ENCODE measurements at regions not wholly inside any gene's neighbourhood (a gene's known extent, or its start where the extent isn't known, plus 50 kb on each side); places are given as distances from the start of the nearest gene placed in this dataset.

DNA sequence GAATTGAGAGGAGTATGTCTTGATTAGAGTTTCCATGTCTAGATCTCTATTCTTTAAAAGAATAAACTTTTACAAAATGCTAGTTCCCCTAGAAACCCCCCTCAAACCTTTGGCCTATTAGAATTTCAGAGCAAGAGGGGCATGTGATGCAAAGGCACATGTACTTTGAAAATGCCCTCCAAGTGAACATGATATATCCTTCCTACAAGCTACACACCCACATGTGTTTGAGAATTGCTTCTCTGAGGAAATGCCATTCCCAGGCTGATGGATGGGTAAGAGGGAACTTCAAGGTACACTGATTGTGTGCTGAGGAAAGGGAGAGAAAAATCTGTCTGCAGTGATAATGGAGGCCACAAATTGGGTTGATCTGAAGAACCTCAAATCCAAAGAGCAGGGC lies 59.5 kb upstream of the PSMA1 start:
- no peak for TF ChIP-seq BACH1 (IDR thresholded peaks at IDR 0.05; ENCODE audit: borderline replicate concordance)
- TF ChIP-seq, protein P1, sequence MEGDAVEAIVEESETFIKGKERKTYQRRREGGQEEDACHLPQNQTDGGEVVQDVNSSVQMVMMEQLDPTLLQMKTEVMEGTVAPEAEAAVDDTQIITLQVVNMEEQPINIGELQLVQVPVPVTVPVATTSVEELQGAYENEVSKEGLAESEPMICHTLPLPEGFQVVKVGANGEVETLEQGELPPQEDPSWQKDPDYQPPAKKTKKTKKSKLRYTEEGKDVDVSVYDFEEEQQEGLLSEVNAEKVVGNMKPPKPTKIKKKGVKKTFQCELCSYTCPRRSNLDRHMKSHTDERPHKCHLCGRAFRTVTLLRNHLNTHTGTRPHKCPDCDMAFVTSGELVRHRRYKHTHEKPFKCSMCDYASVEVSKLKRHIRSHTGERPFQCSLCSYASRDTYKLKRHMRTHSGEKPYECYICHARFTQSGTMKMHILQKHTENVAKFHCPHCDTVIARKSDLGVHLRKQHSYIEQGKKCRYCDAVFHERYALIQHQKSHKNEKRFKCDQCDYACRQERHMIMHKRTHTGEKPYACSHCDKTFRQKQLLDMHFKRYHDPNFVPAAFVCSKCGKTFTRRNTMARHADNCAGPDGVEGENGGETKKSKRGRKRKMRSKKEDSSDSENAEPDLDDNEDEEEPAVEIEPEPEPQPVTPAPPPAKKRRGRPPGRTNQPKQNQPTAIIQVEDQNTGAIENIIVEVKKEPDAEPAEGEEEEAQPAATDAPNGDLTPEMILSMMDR (IDR thresholded peaks at IDR 0.05 in 2 of 3, conservative IDR thresholded peaks at IDR 0.05 in 1 of 3; ENCODE audit: control insufficient read depth in 2 of 3, extremely low read depth in 1 of 3, insufficient read depth in 1 of 3, low read depth in 3 of 3, low read length in 3 of 3): no peak
- TF ChIP-seq CBFB (IDR thresholded peaks at IDR 0.05; ENCODE audit: low read depth): no peak
- TF ChIP-seq, protein P2, sequence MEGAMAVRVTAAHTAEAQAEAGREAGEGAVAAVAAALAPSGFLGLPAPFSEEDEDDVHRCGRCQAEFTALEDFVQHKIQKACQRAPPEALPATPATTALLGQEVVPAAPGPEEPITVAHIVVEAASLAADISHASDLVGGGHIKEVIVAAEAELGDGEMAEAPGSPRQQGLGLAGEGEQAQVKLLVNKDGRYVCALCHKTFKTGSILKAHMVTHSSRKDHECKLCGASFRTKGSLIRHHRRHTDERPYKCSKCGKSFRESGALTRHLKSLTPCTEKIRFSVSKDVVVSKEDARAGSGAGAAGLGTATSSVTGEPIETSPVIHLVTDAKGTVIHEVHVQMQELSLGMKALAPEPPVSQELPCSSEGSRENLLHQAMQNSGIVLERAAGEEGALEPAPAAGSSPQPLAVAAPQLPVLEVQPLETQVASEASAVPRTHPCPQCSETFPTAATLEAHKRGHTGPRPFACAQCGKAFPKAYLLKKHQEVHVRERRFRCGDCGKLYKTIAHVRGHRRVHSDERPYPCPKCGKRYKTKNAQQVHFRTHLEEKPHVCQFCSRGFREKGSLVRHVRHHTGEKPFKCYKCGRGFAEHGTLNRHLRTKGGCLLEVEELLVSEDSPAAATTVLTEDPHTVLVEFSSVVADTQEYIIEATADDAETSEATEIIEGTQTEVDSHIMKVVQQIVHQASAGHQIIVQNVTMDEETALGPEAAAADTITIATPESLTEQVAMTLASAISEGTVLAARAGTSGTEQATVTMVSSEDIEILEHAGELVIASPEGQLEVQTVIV (IDR thresholded peaks at IDR 0.05; ENCODE audit: borderline replicate concordance, partially characterized antibody): no peak
- no peak for TF ChIP-seq SPI1 (IDR thresholded peaks at IDR 0.05; ENCODE audit: borderline replicate concordance, insufficient read depth, low read depth, low read length)
- TF ChIP-seq, protein P3, sequence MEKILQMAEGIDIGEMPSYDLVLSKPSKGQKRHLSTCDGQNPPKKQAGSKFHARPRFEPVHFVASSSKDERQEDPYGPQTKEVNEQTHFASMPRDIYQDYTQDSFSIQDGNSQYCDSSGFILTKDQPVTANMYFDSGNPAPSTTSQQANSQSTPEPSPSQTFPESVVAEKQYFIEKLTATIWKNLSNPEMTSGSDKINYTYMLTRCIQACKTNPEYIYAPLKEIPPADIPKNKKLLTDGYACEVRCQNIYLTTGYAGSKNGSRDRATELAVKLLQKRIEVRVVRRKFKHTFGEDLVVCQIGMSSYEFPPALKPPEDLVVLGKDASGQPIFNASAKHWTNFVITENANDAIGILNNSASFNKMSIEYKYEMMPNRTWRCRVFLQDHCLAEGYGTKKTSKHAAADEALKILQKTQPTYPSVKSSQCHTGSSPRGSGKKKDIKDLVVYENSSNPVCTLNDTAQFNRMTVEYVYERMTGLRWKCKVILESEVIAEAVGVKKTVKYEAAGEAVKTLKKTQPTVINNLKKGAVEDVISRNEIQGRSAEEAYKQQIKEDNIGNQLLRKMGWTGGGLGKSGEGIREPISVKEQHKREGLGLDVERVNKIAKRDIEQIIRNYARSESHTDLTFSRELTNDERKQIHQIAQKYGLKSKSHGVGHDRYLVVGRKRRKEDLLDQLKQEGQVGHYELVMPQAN (conservative IDR thresholded peaks at IDR 0.05): no peak
- no peak for TF ChIP-seq MYC (IDR thresholded peaks at IDR 0.05; ENCODE audit: insufficient read depth, insufficient read length, insufficient replicate concordance, low read length, severe bottlenecking)
- no peak for TF ChIP-seq TAF1 (IDR thresholded peaks at IDR 0.05; ENCODE audit: borderline replicate concordance, low read depth, low read length)
- TF ChIP-seq, protein P4, sequence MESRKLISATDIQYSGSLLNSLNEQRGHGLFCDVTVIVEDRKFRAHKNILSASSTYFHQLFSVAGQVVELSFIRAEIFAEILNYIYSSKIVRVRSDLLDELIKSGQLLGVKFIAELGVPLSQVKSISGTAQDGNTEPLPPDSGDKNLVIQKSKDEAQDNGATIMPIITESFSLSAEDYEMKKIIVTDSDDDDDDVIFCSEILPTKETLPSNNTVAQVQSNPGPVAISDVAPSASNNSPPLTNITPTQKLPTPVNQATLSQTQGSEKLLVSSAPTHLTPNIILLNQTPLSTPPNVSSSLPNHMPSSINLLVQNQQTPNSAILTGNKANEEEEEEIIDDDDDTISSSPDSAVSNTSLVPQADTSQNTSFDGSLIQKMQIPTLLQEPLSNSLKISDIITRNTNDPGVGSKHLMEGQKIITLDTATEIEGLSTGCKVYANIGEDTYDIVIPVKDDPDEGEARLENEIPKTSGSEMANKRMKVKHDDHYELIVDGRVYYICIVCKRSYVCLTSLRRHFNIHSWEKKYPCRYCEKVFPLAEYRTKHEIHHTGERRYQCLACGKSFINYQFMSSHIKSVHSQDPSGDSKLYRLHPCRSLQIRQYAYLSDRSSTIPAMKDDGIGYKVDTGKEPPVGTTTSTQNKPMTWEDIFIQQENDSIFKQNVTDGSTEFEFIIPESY (IDR thresholded peaks at IDR 0.05): no peak
- no peak for TF ChIP-seq ESRRA (IDR thresholded peaks at IDR 0.05; ENCODE audit: low read length)
- TF ChIP-seq ZSCAN29 (IDR thresholded peaks at IDR 0.05): no peak
